NCI-H1105 (cell line): ENCODE measurements at regions not wholly inside any gene's neighbourhood (a gene's known extent, or its start where the extent isn't known, plus 50 kb on each side); places are given as distances from the start of the nearest gene placed in this dataset.

Experiments
- DNase-seq: peaks from one replicate; lab custom pipeline; 2025; lab: John Stamatoyannopoulos, UW

- DNase-seq, result no peak
Observed at GRCh38 chr13:112194167-112194530, 127.2 kb downstream of the SOX1 start.

GRCh38 chr13:112194579-112194978, 127.6 kb downstream of the SOX1 start:
- no peak for DNase-seq

GRCh38 chr13:112198396-112199010, 131.6 kb downstream of the SOX1 start:
- DNase-seq, result no peak

GRCh38 chr13:112200200-112200599, 133.3 kb downstream of the SOX1 start:
- no peak for DNase-seq

GRCh38 chr13:112202266-112202665, 135.3 kb downstream of the SOX1 start:
- no peak for DNase-seq

GRCh38 chr13:112202966-112203365, 136.0 kb downstream of the SOX1 start:
- no peak for DNase-seq

GRCh38 chr13:112203614-112204013, 136.7 kb downstream of the SOX1 start:
- DNase-seq, result no peak

GRCh38 chr13:112204346-112205327, 137.7 kb downstream of the SOX1 start:
- no peak for DNase-seq

- no peak for DNase-seq
Observed at GRCh38 chr13:112205990-112206389, 139.0 kb downstream of the SOX1 start.

GRCh38 chr13:112207129-112207528, 140.2 kb downstream of the SOX1 start:
- no peak for DNase-seq

GRCh38 chr13:112208656-112209055, 141.7 kb downstream of the SOX1 start:
- DNase-seq, result no peak

- DNase-seq, result no peak
Observed at GRCh38 chr13:112209266-112209665, 142.3 kb downstream of the SOX1 start.

GRCh38 chr13:112209711-112210110, 142.8 kb downstream of the SOX1 start:
- no peak for DNase-seq

- no peak for DNase-seq
Observed at GRCh38 chr13:112210371-112210770, 143.4 kb downstream of the SOX1 start.

GRCh38 chr13:112212533-112212932, 145.6 kb downstream of the SOX1 start:
- no peak for DNase-seq

GRCh38 chr13:112213467-112214255, 146.7 kb downstream of the SOX1 start:
- DNase-seq, result peak; percentile 45

- no peak for DNase-seq
Observed at GRCh38 chr13:112215871-112216270, 148.9 kb downstream of the SOX1 start.

GRCh38 chr13:112217431-112217830, 150.5 kb downstream of the SOX1 start:
- no peak for DNase-seq

GRCh38 chr13:112218416-112218815, 151.5 kb downstream of the SOX1 start:
- no peak for DNase-seq

GRCh38 chr13:112219740-112220139, 152.8 kb downstream of the SOX1 start:
- DNase-seq, result no peak

- DNase-seq, result no peak
Observed at GRCh38 chr13:112220296-112220875, 153.4 kb downstream of the SOX1 start.

GRCh38 chr13:112220925-112221324, 154.0 kb downstream of the SOX1 start:
- no peak for DNase-seq
